Transverse colon (tissue), 4 donors: ENCODE measurements at regions not wholly inside any gene's neighbourhood (a gene's known extent, or its start where the extent isn't known, plus 50 kb on each side); places are given as distances from the start of the nearest gene placed in this dataset.
"Not testable (repeated sequence)": the region's sequence is repeated elsewhere in the genome, so short reads cannot be mapped to it uniquely, and the experiment has no call there.

Experiments used
- DNase-seq: peaks from one replicate; pipeline ENCODE4 v3.0.0-alpha.2; 2019
- H3K27ac ChIP-seq, 4 donors: fragments of 200-600 bp; sonication (generic); 2 replicates each; pipeline ENCODE4 v1.5.1; 2016 to 2018; ENCODE audit warnings: inconsistent platforms in 4 of 4
- H3K27me3 ChIP-seq: fragments of 200-600 bp; sonication (generic); 2 replicates; pipeline ENCODE4 v1.5.1; 2017; ENCODE audit warnings: inconsistent platforms
- H3K36me3 ChIP-seq, 4 donors: fragments of 200-600 bp; sonication (generic); 2 replicates each; pipeline ENCODE4 v1.5.1; 2017 to 2019; ENCODE audit warnings: inconsistent platforms in 4 of 4
- H3K4me1 ChIP-seq, 4 donors: fragments of 200-600 bp; sonication (generic); 2 replicates each; pipeline ENCODE4 v1.5.1; 2017 to 2020; ENCODE audit warnings: inconsistent platforms in 4 of 4
- H3K4me3 ChIP-seq, 4 donors: fragments of 200-600 bp; sonication (generic); 1 replicate in 1 of 4; 2 replicates in 3 of 4; pipeline versions ENCODE4 v1.5.1 to v1.6.1; 2017 to 2019; ENCODE audit warnings: inconsistent platforms in 4 of 4
- H3K9me3 ChIP-seq, 2 donors: fragments of 200-600 bp; sonication (generic); 2 replicates each; pipeline ENCODE4 v1.5.1; 2017 to 2019; ENCODE audit warnings: inconsistent platforms in 2 of 2
- EP300 ChIP-seq: sonication (generic); formaldehyde crosslinking; IDR thresholded peaks from one replicate; pipeline ENCODE4 v1.6.1; 2017; ENCODE audit warnings: antibody characterized with exemption, low read depth
- POLR2A ChIP-seq: fragments of 450-650 bp; IDR thresholded peaks from one replicate; pipeline ENCODE4 v1.6.1; 2016; ENCODE audit warnings: antibody characterized with exemption, mild to moderate bottlenecking, moderate library complexity
- POLR2AphosphoS5 ChIP-seq, 3 donors: sonication (generic); formaldehyde crosslinking; IDR thresholded peaks; one replicate each; pipeline ENCODE4 v1.6.1; 2016; ENCODE audit warnings: antibody characterized with exemption in 3 of 3
- WGBS, 2 donors: methylation state at CpG; one replicate each; pipeline ENCODE4 v1.1.5; 2018; ENCODE audit warnings: low coverage in 1 of 2; 5-methylcytosine and 5-hydroxymethylcytosine counted together
- in situ Hi-C, 4 donors: fragments of 200-750 bp; cut with MboI; loops; one replicate each; pipeline versions ENCODE4 v1.15.0 to v1.15.1; 2017; ENCODE audit warnings: low sequenced_read_pairs in 3 of 4, low pct_ligation_motif_present in 1 of 4, low pct_unique_long_range_greater_than_20kb in 1 of 4
- intact Hi-C: fragments of 100-400 bp; cut with DNase I; formaldehyde crosslinking; loops from one replicate; pipeline ENCODE4 v1.15.1; 2023; ENCODE audit warnings: low total_unique reads
- TF ChIP-seq, protein P1 (sequence below), 5 experiments: fragments of 200-600 bp in 3 of 5; fragments of 450-650 bp in 2 of 5; sonication (generic) in 3 of 5; IDR thresholded peaks; 1 replicate in 2 of 5; 2 replicates in 3 of 5; pipeline ENCODE4 v1.5.1; 2016 to 2017; ENCODE audit warnings: antibody characterized with exemption in 5 of 5, inconsistent platforms in 3 of 5, mild to moderate bottlenecking in 2 of 5, moderate library complexity in 1 of 5

DNA sequence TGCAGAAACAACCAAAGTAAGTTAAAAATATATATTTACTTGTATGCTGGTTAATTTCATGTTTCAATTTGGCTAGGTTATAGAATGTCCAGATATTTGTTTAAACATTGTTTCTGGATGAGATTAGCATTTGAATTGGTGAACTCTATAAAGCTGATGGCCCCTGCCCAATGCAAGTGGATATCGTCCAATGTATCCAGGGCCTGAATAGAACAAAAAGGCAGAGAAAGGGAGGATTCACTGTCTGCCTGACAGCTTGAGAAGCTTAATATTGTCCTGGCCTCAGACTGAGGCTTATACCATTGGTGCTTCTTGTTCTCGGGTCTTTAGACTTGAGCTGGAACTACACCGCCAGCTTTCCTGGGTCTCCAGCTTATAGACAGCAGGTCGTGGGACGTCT is 446.7 kb upstream of the ACTBL2 start:
- no peak for DNase-seq
- intact Hi-C loops (no loop called here), in situ Hi-C loops (no loop called here)
- H3K4me3 ChIP-seq, result no peak overlapping the region
- 20 to 70% methylated on average over 2 to 5 of the region's 5 CpGs for WGBS, 2 donors
- H3K27me3 ChIP-seq, result no peaks in the 10 kb centered on the region
- H3K27ac ChIP-seq, result no peak overlapping the region
- no peaks in the 10 kb centered on the region for H3K4me1 ChIP-seq
- TF ChIP-seq EP300 (no peak), POLR2AphosphoS5 (IDR thresholded peaks at IDR 0.05) (no peak), POLR2A (no peak)
- TF ChIP-seq, protein P1, sequence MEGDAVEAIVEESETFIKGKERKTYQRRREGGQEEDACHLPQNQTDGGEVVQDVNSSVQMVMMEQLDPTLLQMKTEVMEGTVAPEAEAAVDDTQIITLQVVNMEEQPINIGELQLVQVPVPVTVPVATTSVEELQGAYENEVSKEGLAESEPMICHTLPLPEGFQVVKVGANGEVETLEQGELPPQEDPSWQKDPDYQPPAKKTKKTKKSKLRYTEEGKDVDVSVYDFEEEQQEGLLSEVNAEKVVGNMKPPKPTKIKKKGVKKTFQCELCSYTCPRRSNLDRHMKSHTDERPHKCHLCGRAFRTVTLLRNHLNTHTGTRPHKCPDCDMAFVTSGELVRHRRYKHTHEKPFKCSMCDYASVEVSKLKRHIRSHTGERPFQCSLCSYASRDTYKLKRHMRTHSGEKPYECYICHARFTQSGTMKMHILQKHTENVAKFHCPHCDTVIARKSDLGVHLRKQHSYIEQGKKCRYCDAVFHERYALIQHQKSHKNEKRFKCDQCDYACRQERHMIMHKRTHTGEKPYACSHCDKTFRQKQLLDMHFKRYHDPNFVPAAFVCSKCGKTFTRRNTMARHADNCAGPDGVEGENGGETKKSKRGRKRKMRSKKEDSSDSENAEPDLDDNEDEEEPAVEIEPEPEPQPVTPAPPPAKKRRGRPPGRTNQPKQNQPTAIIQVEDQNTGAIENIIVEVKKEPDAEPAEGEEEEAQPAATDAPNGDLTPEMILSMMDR (IDR thresholded peaks at IDR 0.05), result no peak
- H3K9me3 ChIP-seq, result no peaks in the 10 kb centered on the region
- H3K36me3 ChIP-seq, result no peaks in the 10 kb centered on the region

GRCh38 chr5:57923094-57923493 is 440.5 kb upstream of the ACTBL2 start:
- H3K9me3 ChIP-seq, H3K4me1 ChIP-seq, H3K27me3 ChIP-seq, intact Hi-C loops, H3K4me3 ChIP-seq, DNase-seq, H3K27ac ChIP-seq, in situ Hi-C loops, H3K36me3 ChIP-seq: not testable (repeated sequence)
- 82% methylated on average over 6 of the region's 6 CpGs; no CpG with 5 or more reads in 1 of the 2 donors for WGBS, 2 donors

DNA sequence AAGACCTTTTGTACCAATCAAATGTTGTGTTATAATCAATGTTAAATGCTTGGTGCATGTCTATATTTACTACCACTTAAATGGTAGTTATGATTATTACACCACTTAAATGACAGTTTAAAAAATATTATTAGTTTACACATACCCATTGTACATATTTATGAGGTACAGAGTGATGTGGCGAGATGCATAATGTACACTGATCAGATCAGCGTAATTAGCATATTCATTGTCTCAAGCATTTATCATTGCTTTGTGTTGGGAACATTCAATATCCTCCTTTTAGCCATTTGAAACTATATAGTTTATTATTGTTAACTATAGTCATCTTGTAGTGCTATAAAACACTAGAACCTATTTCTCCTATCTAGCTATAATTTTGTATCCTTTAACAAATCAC is 434.4 kb upstream of the ACTBL2 start:
- Histone ChIP-seq H3K27ac (no peak overlapping the region), H3K9me3 (no peaks in the 10 kb centered on the region), H3K4me3 (no peak overlapping the region), H3K27me3 (no peaks in the 10 kb centered on the region), H3K36me3 (no peaks in the 10 kb centered on the region), H3K4me1 (no peaks in the 10 kb centered on the region)
- in situ Hi-C loops (no loop called here), intact Hi-C loops (no loop called here)
- no peak for DNase-seq
- TF ChIP-seq, protein P1 (IDR thresholded peaks at IDR 0.05), result no peak
- TF ChIP-seq EP300, result no peak
- WGBS, 2 donors, result 45 to 50% methylated on average over 2 of the region's 2 CpGs

- in situ Hi-C loops, result no loop called here
- Histone ChIP-seq H3K9me3 (no peaks in the 10 kb centered on the region), H3K36me3 (no peaks in the 10 kb centered on the region), H3K27ac (no peak overlapping the region), H3K4me1 (no peaks in the 10 kb centered on the region), H3K27me3 (no peaks in the 10 kb centered on the region), H3K4me3 (no peak overlapping the region)
- no peak for DNase-seq
- 40 to 48% methylated on average over 3 of the region's 3 CpGs for WGBS, 2 donors
- intact Hi-C loops, result no loop called here
- TF ChIP-seq EP300 (no peak), POLR2AphosphoS5 (IDR thresholded peaks at IDR 0.05) (no peak), POLR2A (no peak)
- TF ChIP-seq, protein P1 (IDR thresholded peaks at IDR 0.05), result no peak
Observed at GRCh38 chr5:57915536-57915935, 432.9 kb upstream of the ACTBL2 start.

DNA sequence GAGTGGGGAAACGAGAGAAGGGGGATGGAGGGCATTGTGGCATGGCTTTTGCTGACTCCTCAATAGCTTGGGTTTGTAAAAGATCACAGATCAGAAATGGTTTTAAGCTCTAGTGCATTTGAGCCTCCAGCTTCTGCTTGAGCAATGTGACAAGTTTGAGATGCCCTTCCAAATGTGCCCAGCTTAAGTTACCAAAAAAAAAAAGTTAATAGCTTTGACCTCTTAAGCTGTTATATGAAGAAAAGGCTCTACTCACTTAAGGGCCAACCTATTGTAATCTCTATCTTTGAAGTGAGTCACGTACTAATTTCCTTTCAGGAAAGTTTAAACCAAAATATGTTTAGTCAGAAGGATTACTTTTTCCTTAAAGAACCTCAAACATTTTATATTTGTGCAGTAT is 428.8 kb upstream of the ACTBL2 start:
- Histone ChIP-seq H3K36me3 (no peaks in the 10 kb centered on the region), H3K4me3 (no peak overlapping the region), H3K4me1 (no peaks in the 10 kb centered on the region), H3K27ac (no peak overlapping the region), H3K27me3 (no peaks in the 10 kb centered on the region), H3K9me3 (no peaks in the 10 kb centered on the region)
- in situ Hi-C loops, result no loop called here
- TF ChIP-seq POLR2A (no peak), EP300 (no peak), POLR2AphosphoS5 (IDR thresholded peaks at IDR 0.05) (no peak)
- TF ChIP-seq, protein P1 (IDR thresholded peaks at IDR 0.05), result no peak
- DNase-seq, result no peak
- WGBS, 2 donors, result 66 to 70% methylated on average over 2 of the region's 2 CpGs
- intact Hi-C loops, result no loop called here
